Erythroblast (primary cell): ENCODE measurements at regions not wholly inside any gene's neighbourhood (a gene's known extent, or its start where the extent isn't known, plus 50 kb on each side); places are given as distances from the start of the nearest gene placed in this dataset.

ENCODE experiments used
- GATA1 ChIP-seq: IDR thresholded peaks from 2 replicates; pipeline ENCODE4 v1.6.1; 2011; ENCODE audit warnings: low read depth, mild to moderate bottlenecking, control low read depth, low read length, moderate library complexity
- POLR2A ChIP-seq: IDR thresholded peaks from 2 replicates; pipeline ENCODE4 v1.6.1; 2011; ENCODE audit warnings: mild to moderate bottlenecking, low read length

DNA sequence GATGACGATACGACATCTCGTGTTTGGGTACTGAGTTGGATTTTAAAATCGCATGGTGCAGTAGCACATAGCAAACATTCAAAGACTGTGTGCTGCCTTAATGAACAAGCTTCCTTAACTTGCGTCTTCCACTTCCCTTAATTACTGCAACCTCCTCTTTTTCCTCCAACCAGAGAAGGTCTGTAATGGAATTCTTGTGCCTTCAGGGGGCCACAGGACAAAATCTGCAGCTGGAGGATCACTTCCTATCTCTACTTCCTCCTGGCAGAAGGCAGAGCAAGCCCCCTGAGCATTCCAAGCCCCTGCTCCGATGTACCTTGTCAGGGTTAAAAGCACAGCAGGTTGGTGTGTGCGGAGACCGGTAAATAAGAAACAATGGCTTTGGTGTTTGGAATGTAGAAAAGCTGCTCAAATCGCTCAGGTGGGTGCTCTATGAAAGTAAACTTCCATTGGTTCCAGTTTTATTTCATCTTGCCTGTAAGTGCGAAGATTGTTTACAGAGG is 151.3 kb upstream of the UQCRFS1 start:
- TF ChIP-seq POLR2A (no peak), GATA1 (no peak)
